ENCODE measurements at regions not wholly inside any gene's neighbourhood (a gene's known extent, or its start where the extent isn't known, plus 50 kb on each side); places are given as distances from the start of the nearest gene placed in this dataset.

- no peak overlapping the region for H3K27ac ChIP-seq
- TF ChIP-seq, protein P1, sequence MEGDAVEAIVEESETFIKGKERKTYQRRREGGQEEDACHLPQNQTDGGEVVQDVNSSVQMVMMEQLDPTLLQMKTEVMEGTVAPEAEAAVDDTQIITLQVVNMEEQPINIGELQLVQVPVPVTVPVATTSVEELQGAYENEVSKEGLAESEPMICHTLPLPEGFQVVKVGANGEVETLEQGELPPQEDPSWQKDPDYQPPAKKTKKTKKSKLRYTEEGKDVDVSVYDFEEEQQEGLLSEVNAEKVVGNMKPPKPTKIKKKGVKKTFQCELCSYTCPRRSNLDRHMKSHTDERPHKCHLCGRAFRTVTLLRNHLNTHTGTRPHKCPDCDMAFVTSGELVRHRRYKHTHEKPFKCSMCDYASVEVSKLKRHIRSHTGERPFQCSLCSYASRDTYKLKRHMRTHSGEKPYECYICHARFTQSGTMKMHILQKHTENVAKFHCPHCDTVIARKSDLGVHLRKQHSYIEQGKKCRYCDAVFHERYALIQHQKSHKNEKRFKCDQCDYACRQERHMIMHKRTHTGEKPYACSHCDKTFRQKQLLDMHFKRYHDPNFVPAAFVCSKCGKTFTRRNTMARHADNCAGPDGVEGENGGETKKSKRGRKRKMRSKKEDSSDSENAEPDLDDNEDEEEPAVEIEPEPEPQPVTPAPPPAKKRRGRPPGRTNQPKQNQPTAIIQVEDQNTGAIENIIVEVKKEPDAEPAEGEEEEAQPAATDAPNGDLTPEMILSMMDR (conservative IDR thresholded peaks at IDR 0.05) = no peak
Measured at GRCh38 chr16:35144212-35144932, 1685.0 kb downstream of the TP53TG3F start.

- H3K27ac ChIP-seq = no peak overlapping the region
- TF ChIP-seq, protein P1 (conservative IDR thresholded peaks at IDR 0.05) = no peak
Measured at GRCh38 chr16:35146031-35146710, 1686.8 kb downstream of the TP53TG3F start.

GRCh38 chr16:35146723-35147458 is 1687.5 kb downstream of the TP53TG3F start:
- TF ChIP-seq, protein P1 (conservative IDR thresholded peaks at IDR 0.05) = no peak
- H3K27ac ChIP-seq = no peak overlapping the region

DNA sequence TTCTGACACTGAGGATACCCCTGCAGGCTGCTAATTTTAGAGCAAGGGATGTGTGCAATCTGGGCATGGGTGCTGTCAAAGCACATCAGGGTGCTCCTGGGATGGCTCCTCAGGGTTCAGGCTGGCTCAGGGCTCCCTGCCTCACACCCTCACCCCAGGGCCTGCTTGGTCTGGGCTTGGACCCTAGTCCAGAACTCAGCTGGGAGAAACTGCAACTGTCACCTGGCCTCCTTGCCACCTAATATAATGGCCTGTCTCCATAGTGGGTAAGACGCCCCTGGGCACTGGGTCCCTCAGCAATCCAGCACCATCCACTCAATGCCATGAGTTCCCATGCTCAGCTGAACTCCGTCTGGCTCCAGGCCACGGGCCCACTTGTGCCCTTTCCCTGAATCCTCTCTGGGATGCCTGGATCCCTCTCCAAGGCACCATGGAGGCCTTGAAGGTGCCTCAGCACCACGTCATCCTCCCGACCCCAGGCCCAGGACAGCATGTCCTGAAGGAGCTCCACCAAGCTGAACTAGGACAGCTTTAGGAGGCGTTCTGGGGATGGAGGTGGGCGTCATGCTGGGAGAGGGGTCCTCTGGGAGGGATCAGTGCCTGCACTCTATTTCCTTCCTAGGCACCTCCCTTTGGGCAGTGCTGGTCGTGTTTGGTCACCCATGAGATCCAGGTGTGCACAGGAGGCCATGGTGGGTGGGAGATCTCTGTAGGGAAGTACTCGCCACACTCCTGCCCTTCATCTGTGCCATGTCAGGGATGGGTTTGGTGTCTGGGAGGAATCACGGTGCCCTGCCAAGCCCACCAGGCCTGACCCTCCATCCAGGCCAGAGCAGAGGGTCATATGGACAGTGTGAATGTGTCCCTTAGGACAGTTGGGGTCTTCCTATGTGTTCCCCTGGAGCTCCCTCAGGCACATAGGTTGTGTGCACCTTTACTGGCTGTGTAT is 1688.4 kb downstream of the TP53TG3F start:
- TF ChIP-seq, protein P1 (conservative IDR thresholded peaks at IDR 0.05) = no peak

DNA sequence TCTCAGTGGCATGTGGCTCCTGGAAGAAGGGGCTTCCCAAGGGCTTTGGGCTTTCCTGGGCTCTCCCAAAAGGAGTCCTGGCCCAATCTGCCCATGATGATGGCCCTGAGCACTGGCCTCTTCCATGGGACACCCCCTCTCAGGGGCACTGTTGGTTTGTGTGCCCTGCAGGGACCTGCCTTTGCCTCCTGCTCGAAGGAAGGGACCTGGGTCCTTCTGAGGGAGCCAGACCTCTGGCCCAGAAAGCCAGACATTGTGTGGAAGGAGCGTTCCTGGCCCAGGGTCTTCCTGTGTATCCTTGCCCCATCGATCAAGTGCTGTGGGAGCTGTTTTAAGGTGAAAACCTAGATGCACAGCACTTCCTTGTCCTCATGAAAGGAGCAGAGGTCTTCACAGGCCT is 1689.3 kb downstream of the TP53TG3F start:
- no peak overlapping the region for H3K27ac ChIP-seq
- TF ChIP-seq, protein P1 (conservative IDR thresholded peaks at IDR 0.05) = no peak

More for the DNA sequence above, 1688.4 kb downstream of the TP53TG3F start:
- H3K27ac ChIP-seq = no peak overlapping the region

DNA sequence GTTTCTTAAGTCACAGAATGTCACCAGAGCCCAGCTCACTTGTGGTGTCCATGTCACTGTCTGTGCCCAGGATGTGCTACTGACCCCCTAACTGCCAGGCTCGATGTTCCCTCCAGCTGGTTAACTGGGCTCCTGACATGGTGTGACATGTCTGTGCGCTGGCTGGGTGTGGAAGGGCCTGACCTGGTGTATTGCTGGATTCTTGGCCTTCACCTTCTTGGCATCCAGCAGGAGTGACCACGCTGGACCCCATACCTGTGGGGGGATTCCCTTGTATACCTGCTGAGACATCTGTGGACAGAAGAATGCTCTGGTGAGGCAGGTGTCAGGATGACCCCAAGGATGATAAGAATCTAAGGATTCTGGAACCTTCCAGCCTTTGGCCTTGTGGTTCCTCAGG is 1690.1 kb downstream of the TP53TG3F start:
- TF ChIP-seq, protein P1 (conservative IDR thresholded peaks at IDR 0.05) = no peak

More for the DNA sequence above, 1690.1 kb downstream of the TP53TG3F start:
- H3K27ac ChIP-seq = no peak overlapping the region

Data from VCaP (cell line).